Myocyte (in vitro differentiated cells): ENCODE measurements at regions not wholly inside any gene's neighbourhood (a gene's known extent, or its start where the extent isn't known, plus 50 kb on each side); places are given as distances from the start of the nearest gene placed in this dataset.
"Not testable (repeated sequence)": the region's sequence is repeated elsewhere in the genome, so short reads cannot be mapped to it uniquely, and the experiment has no call there.

ENCODE experiments used
- DNase-seq: peaks from one replicate; pipeline ENCODE4 v3.0.0-alpha.2; 2012; ENCODE audit warnings: low read depth

DNA sequence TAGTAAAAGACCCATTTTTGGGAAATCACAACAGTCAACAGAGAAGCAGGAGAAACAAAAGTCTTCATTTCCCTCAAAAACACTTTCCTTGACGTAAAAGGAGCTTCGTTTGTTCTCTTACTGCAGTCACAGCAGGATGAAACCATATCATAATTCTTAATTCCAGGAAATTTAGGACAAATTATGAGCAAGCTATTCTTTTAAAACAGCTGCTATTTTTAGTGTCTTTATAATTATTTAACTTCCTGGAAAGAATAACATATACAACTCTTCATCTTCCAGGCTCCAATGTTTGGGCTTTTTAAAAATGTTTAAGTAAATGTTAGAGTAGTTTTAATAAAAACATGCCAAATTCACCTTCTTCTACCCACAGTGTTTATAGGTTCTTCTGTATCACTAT is 563.5 kb downstream of the LTN1 start:
- no peak for DNase-seq

- no peak for DNase-seq
Measured at GRCh38 chr21:28427394-28428022, 565.2 kb downstream of the LTN1 start.

DNA sequence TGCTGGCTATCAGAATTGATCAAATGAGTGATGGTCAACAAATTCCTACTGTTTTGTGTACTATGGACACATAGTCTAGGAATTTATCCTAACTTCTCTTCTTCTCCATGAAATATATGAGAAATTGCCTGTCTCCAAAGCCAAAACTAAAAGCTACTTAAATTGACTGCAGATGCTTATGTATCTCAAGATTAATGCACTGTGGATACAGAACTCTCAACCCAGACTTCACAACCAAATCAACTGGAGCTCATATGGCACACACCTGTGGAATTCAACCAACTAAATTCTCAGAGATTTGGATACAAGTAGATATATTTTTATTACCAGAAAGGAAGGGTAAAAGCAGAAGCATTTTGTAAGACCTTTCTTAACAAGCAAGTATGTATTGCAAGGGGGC is 566.1 kb downstream of the LTN1 start:
- DNase-seq, result no peak

DNA sequence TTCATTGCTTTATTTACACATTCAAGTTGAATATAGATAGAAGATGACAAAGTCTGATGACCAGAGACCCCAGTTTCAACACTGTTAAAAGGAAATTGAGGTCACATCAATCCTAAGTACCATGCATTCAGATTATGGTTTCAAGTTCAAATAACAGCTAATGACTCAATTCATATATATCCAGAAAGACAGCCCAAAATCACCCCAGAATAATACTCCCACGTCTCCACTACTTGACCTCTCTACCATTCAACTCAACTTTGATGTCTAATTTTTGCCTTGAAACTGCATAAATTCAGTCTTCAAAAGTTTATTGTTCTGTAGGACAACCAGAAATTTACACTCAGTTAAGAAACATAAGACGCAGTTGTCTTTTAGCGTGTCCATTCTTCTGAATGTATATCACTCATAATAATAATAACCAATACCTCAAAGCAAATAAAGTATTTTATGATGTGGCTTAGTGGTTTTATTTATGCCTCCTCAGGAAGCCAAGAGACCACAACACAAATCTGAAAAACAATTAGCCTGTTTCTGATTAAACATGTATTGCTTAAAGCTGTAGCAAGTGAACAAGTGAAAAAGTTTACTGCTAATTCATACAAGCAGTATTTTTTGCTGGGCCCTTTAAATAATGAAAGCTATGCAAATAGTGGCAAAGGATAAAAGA is 569.0 kb downstream of the LTN1 start:
- no peak for DNase-seq

- peak; percentile 64 for DNase-seq
Measured at GRCh38 chr21:28421716-28422524, 570.8 kb downstream of the LTN1 start.

DNA sequence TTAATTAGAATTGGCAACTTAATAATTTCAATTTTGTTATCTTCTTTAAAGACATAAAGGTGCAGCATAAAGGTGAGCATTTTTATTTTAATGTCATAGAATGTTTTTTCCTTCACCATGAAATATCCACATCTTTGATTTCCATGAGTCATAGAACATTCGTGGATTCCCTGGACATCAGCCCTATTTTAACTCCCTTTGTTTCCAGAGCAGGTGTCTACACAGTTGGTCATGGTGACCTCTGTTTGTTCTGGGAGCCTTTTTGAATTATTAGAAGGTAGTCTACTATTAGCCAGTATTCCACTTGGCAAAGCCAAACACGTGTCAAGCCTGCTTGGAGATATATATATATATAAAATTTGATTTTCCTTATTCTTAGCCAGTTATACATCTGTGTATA is 572.9 kb downstream of the LTN1 start:
- DNase-seq, result peak; percentile 74

GRCh38 chr21:28418726-28419514 is 573.8 kb downstream of the LTN1 start:
- DNase-seq, result peak; percentile 62

- DNase-seq, result no peak
Measured at GRCh38 chr21:28410256-28410655, 582.4 kb downstream of the LTN1 start.

DNA sequence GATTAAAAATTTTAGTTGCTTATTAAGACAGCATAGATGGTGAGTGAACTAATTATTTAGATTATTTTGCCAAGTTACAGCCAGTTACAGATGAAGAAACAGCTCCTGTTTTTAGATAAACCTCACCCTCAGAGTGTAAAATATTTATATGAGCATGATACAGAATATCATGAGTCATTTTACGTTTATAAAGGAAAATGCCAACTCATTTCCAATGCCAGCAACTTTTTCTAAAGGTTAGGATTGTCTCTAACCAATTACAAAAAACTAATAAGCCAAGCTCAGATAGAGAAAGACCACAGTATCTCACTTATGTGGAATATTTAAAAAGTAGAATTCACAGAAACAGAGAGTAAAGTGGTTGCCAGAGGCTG is 590.1 kb downstream of the LTN1 start:
- no peak for DNase-seq

DNA sequence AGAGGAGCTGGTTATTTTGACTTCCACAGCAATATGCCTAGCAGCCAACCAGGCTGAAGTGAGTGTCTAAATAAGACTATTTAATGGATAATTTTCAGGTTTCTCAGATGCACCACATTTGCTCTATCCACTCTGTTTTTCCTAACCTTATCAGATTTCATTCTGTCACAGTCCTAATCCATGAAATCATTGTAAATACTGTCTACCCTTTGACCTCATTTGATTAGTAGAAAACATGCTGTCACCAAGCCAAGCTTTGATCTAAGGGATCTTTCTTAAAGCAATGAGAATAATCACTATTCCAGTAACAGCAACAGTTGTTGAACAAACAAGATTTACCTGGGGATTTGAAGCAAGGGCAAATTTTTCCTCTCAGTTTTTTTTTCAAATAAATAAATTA is 595.6 kb downstream of the LTN1 start:
- no peak for DNase-seq

- DNase-seq, result no peak
Measured at GRCh38 chr21:28396421-28396820, 596.3 kb downstream of the LTN1 start.

GRCh38 chr21:28393279-28393678 is 599.4 kb downstream of the LTN1 start:
- DNase-seq, result no peak

GRCh38 chr21:28391938-28392849 is 600.5 kb downstream of the LTN1 start:
- no peak for DNase-seq

GRCh38 chr21:28387220-28387619 is 605.5 kb downstream of the LTN1 start:
- no peak for DNase-seq

GRCh38 chr21:28385845-28386244 is 606.8 kb downstream of the LTN1 start:
- DNase-seq, result no peak

DNA sequence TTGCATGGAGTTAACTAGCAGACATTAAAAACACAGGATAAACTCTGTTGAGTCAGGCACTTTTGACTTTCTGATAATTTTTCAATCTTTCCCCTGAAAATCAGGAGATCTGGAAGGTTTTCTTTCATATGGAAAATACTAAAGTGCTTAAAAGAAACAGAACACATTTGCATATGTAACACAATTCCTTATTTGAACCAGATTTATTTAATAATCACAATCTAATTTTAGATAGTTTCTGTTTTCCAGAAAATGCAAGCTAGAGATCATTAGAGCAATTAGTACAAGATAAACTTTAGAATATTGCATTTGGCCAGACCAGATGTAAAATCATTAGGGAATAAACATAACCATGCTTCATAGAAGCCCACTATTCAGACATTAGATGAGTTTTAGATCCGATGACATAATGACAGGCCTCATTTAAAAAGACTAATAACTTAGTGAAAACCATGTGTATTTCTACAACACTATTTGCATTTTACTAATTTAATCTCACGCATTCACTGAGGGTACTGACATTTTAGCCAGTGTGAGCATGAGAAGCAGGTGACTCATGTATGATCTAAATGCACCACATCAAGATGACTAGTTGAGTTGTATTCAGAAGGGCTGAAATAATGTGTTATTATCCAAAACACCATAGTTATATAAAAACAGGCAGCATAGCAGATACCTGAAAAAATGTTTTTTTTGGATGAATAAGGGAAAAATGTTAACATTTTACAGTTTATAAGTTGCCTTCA is 611.5 kb downstream of the LTN1 start:
- not testable (repeated sequence) for DNase-seq

DNA sequence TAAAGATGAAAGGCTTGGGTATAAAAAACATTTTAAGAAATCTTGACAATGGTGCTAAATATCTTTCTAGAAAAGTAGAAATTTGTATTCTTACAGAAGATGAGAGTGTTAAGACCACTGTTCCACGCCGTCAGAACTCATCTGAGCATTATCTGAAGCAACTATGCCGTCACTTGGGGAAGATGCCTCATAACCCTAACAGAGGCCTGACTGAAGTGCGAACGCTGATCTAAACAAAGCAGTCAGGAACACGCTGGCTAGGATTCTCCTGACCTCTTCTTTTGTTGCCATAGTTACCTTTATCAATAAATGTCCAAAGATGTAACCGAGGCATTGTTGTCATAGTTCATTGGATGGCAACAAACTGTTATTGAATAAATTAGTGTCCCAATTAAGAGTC is 612.4 kb downstream of the LTN1 start:
- no peak for DNase-seq

DNA sequence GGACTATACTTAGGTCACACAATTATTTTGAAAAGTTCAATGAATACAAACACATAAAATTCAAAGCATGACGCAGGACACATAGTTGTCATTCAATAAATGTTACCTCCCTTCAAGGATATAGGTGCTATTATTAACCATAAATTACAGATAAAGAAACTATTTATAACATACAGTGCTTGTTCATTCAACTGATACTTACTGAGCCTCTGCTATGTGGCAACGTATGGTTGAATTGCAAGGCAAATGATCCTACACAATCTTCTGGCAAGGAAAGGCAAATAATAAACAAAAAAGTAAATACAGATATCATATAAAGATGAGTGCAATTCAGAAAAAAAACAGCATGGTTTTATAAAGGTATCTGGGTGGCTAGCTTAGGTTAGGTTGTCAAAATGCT is 614.7 kb downstream of the LTN1 start:
- no peak for DNase-seq

DNA sequence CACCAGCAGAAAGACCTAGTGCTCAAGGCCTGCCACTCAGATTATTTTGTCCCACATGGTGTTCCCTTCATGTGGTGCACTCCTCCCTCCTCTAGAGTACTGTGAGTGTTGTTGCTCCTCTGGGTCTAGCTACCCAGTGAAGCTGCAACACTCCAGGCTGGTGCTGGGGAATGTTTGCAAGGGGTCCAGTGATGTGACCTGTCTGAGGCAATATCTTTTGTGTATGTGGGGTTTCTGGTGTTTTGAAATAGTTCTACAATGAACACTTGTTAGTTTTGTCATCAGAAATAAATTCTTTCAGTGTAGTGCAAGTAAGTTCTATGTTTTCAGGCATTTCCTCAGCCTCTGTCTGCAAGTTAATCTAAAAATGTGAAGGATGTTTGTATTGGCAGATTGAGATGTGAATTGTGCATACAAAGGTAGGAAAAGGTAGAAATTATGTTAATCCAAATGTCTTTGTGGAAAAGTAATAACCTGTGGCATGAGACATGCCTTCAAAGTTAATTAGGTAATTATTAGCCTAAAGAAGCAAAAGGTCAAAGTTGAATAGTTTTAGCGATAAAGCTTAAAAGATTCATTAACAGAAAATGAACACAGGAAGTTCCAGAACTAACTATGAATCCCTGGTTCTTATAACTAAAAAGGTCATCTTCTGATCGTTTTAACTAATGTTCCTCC is 616.8 kb downstream of the LTN1 start:
- no peak for DNase-seq
